NCI-H2171 (cell line): ENCODE measurements at regions not wholly inside any gene's neighbourhood (a gene's known extent, or its start where the extent isn't known, plus 50 kb on each side); places are given as distances from the start of the nearest gene placed in this dataset.
"Not testable (repeated sequence)": the region's sequence is repeated elsewhere in the genome, so short reads cannot be mapped to it uniquely, and the experiment has no call there.

Source experiments
- DNase-seq: peaks from one replicate; lab custom pipeline; 2025; lab: John Stamatoyannopoulos, UW

DNA sequence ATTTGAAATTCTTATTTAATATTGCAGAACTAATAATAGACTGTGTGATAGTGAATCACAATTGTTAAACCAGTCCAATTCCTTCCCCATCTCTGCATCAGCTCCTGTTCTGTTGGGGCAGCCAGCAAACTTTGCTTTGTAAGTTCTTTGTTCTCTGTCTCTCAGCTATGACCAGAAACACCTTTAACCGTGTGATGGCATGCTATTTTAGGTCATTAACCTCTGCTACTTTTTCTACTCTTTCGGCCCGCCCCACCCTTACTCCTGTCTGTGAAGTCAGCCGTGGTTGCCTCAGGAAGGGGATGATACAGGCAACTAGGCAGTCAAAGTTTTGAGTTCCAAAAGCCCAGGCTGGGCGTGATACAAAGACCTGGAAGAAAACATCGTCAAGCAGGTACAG is 51.3 kb upstream of the EGFL6 start:
- DNase-seq = no peak

DNA sequence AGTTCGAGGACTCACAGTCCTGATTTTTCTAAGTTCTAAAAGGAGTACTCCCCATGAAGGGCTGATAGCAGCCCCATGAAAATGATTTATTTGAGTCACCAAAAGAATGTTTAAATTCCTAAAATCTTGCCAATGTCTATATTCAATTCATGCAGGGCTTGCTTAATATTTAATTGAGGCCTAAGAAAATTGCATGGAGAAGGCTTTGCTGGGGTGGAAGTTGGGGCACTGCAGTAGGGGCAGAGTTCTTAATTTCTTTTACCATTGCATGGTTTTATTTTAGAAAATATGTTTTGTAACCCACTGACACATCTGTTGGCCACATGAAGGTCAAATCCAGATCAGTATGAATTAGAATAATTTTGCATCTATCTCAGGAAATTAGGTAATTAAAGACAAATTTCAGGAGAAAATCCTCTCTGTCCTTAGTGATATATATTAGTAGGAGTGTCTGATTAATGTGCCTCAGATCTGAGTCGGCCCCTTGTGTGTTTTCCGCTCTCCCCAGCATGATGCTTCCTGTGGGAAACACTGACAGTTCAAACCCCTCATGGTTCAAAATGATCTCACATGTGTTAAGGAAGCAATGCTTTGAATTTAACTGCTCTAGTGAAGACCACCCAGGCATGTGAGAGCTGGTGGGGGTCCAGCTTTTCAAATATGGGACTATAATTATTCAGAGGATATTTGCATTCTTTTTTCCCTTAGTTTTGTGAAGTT is 54.0 kb upstream of the EGFL6 start:
- no peak for DNase-seq

DNA sequence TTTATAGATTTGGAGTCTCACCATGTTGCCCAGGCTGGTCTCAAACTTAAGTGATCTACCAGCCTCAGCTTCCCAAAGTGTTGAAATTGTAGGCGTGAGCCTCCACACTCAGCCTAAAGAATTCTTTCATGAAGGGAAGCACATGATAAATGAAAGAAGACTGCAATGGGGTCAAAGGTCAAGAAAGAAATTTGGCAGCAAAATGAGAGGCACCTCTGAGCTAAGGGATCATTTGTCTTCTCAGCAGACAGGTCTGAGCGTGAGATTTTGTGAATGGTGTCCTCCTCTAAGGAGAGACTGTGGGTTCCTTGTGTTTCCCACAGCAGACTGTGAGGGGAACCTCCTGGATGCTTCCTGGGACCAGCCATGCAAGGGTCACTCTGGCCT is 57.5 kb upstream of the EGFL6 start:
- no peak for DNase-seq

DNA sequence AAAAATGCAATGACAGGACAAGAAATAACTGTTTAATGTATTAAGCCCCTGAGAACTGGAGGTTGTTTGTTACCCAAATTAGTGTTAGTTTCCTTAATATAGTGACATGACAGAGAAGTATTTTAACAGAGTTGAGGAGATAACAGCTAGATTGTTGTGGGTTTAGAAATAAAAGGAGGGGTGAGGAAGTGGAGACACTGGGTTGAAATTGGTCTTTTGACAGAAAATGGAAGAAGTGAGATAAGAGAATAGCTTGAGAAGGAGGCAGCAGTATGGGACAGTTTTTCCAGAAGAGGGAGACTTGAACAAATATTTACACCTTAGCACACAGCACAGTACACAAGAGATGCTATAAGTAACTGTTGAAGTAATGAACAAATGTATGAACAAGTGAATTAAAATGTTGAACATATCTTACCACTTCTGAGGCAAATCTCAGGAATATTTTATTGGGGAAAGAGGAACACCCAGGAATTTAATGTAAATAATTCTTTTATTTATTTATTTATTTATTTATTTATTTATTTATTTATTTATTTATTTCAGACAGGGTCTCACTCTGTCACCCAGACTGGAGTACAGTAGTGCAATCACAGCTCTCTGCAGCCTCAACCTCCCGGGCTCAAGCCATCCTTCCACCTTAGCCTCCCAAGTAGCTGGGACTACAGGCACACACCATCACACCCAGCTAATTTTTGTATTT is 58.0 kb upstream of the EGFL6 start:
- no peak for DNase-seq

DNA sequence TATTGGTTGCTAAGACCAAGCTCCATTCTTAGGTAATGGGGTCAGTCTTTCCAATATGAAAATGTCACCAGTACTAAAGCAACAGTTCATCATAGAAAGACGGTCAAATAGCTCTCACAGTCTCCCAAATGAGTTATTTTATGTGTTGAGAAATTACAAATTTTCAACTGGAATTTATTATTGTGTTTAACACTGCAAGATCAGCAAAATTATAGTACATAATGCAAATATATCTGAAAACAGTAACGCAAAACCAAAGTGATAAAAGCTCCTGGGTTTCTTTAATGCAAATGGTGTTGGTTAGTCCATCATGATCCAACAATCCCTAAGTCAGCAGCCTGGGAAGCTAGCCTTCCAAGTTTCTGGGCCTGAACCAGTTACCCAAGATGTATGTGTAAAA is 61.5 kb upstream of the EGFL6 start:
- no peak for DNase-seq

DNA sequence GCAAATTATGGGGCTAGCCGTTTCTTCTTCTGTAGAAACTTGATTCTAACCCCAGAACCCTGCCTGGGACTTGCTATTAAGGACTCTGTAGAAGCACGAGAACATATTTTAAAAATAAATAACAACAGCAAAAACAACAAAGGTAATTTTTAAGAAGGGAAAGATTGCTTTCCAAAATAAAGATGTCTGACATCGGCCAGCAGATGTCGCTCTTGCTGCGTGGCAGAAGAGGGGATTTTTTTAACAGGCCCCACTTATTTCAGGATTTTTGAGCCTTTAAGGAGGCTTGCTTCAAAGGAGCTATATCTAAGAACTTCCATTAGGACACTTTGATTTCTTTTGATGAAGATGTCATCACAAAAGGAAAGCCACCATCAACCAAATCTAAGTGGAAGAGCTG is 62.8 kb upstream of the EGFL6 start:
- DNase-seq = peak; percentile 43

DNA sequence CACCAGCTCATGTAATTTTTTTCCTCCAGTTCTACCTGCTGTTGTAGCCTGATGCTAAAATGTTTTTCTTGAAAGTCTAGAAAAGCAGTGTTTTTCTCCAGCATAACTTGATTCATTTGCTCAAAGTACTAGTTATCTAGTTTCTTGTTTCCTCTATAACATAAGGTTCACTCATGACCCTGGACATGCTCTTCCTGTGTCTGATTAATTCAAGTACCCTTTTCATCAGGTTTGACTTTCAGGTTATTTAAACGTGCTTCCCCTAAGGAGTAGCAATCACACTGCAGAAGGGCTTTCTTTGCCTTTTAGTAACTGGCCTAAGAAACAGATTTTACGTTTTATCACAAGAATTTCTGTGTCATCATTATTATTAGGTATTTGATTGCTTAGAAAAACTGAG is 66.8 kb upstream of the EGFL6 start:
- no peak for DNase-seq

DNA sequence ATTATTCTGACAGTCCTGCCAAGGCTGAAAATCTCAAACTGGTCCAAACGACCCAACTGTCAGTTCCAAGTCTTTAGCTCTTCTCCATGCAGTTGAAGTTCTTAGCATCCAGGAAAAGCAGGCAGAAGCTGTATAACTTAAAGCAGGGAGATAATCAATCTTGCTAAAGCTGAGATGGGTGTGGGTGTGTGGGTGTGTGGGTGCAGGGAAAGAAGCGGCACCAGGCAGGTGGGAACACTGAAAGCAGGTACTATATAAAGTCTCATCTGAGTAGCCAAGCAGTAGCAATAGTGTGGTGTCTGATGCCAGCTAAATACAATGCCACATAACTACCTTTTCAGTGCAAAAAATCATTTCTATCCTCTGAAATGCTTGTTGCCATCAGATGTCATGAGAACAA is 69.7 kb upstream of the EGFL6 start:
- DNase-seq = no peak

DNA sequence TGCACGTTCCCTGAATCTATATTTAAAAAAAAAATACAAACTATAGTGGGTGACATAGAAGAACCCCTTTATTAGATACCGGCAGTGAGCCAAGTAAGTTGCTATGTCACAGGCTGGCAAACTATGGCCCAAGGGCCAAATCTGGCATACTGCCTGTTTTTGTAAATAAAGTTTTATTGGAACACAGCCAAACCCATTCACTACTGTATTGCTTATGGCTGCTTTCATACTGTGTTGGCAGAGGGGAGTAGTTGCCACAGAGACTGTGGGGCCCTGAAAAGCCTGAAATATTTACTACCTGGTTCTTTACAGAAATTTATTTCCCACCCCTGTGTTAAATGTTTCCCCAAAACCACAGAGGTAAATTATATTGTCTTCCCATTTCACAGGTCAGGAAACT is 71.2 kb upstream of the EGFL6 start:
- DNase-seq = no peak

DNA sequence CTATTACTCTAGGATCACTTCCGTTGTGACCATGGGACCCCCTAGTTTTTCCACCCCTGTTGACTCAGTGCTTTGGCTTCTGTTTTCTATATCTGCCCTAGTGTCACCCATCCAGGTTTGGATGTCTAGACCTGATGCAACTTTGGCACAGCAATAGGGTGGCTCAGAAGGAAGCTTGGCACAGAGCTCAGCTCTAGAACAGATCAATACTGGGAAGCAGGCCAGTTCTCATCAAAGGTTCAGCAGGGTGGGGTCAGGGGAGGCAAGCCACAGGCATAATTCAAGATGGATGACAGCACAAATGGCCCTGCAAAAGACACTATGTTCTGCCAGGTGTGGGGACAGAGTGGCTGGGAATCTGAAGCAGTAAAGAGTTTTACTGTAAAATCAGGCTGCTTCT is 74.2 kb upstream of the EGFL6 start:
- DNase-seq = no peak

DNA sequence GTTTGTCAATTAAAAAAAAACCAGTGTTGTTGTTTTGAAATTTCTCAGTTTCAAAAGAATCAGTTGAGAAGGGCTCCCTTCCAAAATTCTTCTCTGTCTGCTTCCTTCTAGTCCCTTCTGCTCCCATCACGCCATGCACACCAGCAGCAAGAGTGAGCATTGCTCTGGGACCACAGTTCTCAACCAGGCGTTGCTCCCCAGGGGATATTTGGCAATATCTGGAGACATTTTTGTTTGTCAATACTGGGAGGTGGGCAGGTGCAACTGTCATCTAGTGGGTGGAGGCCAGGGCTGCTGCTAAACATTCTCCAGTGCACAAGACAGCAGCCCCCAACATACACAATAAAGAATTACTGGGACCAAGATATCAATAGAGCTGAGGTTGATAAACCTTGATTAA is 74.8 kb upstream of the EGFL6 start:
- no peak for DNase-seq

DNA sequence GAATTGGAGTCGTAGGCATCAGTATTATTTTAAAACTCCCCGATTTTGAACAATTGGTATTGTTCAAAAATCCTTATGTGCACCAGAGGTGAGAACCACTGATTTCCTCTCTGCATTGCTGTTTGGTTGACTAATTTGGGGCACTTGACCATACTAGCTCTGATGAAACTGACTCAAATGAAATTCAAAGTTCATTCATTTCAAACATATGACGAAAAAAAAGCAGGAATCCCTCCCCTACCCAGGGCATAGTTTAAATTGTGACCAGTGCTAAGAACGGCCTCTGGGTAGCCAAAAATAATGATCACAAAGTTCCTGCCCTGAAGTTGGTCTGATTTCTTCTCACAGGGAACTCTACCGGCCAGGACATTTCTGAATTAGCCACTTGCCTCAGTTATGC is 75.7 kb upstream of the EGFL6 start:
- no peak for DNase-seq

DNA sequence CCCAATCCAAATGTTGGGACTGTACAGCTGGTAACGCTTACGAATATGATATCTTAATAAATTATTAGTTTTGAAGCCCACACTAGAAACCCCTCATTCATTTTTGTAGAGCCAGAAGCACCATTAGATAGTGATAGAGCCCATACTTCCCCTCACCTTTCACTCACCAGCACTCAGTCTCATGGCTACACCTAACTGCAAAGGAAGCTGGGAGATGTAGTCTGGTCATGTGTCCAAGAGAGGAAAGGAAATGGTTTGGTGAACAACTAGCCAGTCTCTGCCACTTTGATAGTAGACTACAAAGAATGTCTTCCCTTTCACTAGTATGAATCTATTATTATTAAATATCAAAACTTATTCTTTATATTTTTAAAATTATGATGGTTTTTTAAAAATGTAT is 77.1 kb upstream of the EGFL6 start:
- DNase-seq = no peak

DNA sequence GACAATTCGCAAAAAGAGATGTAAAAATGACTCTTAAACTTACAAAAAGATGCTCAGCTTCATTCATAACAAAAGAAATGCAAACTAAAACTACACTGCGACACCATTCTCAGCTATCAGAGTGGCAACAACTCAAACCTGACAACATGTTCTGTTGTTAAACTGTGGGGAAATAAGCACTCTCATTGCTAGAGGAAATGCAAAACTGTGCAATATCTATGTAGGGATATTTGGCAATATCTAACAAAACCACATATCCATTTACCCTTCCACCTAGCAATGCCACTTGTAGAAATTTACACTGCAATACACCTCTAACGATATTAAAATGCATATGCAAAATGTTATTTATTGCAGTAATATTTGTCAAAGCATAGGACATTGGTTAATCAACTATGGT is 78.3 kb upstream of the EGFL6 start:
- no peak for DNase-seq

DNA sequence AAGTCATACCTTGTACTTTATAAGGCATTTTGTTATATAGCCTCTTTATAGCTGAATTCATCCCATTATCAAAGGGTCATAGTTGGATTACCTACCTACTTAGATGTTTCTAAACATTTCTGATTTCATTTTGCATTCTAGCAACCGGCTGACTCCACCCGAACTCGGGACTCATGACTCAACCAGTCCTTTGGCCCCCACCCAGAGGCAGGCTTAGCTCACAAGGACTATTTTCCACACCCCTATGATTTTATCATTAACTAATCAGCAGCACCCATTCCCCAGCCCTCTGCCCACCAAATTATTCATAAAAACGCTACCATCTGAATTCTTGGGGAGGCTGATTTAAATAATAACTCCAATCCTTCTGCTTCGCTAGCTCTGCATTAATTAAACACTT is 79.9 kb upstream of the EGFL6 start:
- DNase-seq = no peak

DNA sequence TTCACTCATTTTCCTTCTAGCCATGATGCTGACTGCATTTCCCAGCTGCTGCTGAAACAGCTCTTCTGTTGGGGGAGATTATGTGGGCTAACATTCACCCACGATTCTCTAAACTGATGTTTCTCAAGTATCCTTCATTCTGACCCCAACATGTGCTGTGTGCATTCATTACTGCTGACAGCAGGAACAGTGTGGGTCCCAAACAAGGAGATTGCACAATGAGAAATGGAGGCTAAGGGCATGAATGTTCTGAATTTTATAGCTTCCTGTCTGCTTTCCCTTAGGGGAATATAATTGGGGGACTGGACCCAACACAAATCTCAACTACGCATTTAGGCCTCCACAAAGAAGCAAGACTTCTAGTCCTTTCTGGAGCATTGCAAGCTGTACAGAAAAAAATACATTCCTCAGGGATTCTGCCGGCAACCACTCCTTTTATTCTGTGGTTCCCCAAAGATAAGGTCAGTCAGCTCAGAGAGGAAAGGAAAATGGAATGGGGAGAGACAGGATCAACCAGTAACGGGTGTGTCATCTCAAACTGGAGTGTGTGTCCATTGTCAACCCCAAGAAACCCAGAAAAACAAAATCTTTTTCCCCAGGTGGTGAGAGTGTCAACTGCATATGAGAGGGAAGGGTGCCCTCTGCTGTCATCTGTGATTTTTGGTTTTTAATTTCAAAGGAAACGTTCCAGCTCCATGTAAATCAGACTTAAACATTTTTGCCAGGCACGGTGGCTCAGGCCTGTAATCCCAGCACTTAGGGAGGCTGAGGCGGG is 81.5 kb upstream of the EGFL6 start:
- DNase-seq = peak; percentile 30

DNA sequence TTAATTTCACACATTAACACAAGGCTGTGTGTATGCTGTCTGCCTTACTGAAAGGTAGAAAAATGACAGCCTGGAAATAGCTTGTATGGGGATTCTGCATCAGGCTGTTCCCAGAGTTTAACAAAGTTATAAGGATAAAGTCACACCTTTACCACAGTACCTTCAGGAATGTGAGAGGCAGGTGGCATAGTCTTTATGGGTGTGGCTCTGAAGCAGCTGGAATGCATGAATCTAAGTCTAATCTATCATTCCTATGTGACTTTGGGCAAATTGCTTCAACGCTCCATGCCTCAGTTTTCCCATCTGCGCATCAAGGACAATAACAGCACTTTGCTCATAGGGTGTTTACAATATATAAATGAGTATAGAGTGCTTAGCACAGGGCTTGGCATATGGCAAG is 84.2 kb upstream of the EGFL6 start:
- no peak for DNase-seq

DNA sequence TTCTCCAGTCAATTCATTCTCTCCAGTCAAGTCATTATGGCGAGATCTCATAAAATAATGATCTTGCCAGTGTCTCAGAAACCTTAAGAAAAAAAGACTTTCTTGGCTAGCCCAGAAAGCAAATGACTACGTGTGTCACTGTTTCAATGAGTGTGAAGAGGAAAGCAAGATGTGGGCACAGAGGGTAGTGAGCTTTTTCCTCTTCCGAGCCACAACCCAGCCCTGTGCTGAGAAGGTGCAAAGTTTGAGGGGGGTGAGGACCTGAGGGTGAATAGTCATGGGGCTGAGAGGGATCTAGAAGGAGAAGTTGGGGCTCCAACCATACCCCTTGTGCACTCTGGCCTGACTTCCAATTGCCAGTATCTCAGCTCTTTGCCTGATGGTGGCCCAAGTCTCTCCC is 85.6 kb upstream of the EGFL6 start:
- DNase-seq = no peak

DNA sequence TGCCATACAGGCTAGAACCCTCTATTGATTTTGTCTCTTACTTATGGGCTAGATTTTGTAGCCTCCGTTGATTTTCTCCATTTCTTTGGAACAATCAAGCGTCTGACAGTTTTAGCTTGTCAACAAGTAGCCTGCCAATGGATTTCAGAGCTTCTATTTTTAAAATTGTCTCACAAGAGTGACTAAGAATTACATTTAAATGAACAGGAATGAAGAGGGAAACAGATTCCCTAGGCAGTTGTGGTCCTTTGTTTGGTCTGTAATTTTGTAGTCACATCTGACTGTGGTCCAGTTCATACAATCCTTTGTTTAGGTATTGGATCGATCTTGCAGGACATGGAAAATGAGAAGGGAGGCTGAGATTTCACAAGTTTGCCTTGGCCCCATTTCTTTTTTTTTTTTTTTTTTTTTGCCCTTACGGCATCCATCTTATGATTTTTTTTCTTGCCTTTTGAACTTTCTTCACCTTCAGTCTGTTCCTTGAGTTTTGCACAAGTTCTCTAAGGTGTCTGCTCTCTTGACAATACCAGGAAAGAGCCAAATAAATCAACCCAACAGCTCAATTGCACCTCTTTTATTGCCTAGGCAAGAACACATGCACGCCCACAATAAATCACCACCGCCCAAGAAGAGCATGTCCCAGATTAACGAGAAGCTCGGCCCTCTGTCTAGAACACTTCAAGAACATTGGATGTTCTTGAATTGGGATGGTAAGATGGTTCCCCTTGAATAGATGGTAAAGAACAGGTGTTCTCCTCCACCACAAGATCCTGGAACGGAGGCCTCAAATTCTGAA is 86.5 kb upstream of the EGFL6 start:
- DNase-seq = no peak

DNA sequence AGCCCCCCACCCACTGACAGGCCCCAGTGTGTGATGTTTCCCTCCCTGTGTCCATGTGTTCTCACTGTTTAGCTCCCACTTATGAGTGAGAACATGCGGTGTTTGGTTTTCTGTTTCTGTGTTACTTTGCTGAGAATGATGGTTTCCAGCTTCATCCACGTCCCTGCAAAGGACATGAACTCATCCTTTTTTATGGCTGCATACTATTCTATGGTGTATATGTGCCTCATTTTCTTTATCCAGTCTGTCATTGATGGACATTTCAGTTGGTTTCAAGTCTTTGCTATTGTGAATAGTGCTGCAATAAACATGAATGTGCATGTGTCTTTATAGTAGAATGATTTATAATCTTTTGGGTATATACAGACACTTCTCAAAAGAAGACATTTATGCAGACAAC is 88.6 kb upstream of the EGFL6 start:
- DNase-seq = not testable (repeated sequence)

DNA sequence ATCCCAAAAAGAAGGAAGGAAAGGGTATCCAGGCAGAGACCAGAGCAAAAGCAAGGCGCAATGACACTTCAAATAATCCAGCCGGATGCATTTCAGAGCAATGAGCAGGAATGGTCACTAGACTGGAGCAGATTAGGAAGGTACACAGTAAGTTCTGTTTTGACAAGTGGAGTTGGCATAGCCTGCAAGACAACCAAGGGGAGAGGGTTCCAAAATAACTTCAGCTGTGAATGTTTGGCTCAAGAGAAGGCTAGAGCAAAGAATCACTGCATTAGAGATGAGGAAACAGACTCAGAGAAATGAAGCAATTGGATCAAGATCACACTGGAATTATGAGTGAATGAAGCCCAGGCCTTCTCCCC is 90.0 kb upstream of the EGFL6 start:
- no peak for DNase-seq

DNA sequence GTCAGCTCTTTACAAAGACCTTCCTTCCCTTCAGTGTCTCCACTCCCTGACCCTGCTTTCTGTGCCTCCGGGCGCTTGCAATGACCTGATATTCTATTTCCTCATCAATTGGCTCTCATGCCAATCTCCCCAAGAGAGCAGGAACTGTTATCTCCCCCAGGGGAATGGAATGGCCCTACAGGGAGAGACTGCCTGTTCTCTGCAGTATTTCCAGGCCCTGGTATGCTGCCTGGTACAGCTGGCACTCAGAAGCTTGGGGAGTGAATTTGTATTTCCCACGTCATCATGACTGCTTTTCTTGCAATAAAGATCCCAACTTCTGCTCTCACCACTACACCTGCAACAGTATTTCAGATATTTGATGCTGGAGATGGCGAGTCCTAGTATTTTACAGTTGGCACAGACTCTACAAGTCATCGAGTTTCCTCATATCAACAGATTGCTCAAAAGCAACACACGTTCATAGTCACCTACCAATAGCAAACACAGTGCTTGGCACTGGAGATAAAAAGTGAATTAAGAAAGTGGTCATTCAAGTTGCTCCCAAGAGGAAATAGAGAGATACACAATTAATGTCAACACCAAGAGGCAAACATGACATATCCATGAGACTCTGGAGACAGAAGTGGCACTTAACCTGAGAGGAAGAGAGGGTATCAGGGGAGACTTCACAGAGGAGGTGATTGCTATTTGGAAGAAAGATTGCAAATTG is 90.5 kb upstream of the EGFL6 start:
- DNase-seq = no peak
